Amygdala (tissue), 56 donors: ENCODE measurements at regions not wholly inside any gene's neighbourhood (a gene's known extent, or its start where the extent isn't known, plus 50 kb on each side); places are given as distances from the start of the nearest gene placed in this dataset.

Experiments used
- DNase-seq, 56 donors: peaks; one replicate each; lab custom pipeline; 2025; lab: John Stamatoyannopoulos, UW

DNA sequence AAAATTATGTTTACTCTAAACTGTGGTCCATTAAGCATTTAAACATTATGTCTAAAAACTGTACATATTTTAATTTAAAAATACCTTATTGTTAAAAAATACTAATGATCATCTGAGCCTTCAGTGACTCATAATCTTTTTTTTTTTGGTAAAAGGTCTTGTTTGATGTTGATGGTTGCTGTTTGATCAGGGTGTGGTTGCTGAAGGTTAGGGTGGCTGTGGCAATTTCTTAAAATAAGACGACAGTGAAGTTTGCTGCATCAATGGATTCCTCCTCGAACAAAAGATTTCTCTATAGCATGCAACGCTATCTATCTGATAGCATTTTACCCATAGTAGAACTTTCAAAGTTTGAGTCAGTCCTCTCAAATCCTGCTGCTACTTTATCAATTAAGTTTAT, 180.0 kb upstream of the AHR start:
- DNase-seq, result no peak

DNA sequence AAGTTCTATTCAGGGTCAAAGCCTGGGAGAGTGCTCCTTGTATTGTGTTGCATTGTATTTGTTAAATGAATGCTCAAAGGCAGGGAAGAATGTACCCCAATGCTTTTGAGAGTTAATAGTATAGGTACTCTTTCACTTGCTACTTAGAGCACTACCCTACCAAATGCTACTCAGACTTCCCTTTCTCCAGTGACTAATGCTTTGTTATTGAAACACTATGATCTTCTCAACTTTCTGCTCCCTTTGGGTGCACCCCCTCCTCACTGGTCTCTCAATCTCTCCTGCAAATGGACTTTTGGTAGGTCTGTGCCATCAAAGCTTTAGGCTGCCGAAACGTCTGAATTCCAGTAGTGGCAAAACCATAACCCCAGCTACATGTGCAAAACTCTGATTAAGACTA, 177.7 kb upstream of the AHR start:
- DNase-seq, result no peak

DNA sequence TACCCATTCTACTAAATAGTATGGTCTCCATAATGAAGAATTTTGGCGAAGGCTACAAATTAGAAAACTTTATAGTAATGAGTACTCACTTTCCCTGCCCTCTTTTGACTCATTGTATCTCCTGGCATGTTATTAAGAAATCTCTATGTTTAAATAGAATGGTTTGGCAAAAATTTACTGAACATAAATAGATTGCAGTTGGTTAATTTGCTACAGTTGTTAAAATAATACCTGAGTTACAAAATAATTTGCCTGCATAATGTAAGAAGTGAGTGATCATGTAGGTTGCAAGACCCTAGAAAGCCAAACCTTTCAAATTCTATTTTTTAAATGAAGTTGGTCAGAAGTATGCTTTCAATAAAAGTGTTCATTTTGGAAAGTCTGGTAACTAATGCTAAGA, 176.8 kb upstream of the AHR start:
- no peak for DNase-seq

DNA sequence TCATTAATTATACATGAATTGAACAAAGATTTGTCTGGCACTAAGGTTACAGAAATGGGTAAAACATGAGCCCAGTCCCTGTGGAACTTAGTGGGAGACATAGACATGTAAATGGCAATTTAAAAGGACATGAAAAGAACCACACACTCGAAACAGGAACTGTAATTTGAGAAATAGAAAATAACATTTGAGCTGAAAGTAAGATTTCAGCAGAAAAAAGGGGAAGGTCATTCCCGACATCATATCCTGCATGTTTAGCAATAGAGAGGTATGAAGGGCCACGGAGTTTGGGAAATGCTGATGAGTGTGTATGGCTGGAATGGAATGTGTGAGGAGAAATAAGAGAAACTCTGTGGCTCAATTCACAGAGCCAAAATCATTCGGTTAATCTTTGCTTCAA, 175.4 kb upstream of the AHR start:
- no peak for DNase-seq

DNA sequence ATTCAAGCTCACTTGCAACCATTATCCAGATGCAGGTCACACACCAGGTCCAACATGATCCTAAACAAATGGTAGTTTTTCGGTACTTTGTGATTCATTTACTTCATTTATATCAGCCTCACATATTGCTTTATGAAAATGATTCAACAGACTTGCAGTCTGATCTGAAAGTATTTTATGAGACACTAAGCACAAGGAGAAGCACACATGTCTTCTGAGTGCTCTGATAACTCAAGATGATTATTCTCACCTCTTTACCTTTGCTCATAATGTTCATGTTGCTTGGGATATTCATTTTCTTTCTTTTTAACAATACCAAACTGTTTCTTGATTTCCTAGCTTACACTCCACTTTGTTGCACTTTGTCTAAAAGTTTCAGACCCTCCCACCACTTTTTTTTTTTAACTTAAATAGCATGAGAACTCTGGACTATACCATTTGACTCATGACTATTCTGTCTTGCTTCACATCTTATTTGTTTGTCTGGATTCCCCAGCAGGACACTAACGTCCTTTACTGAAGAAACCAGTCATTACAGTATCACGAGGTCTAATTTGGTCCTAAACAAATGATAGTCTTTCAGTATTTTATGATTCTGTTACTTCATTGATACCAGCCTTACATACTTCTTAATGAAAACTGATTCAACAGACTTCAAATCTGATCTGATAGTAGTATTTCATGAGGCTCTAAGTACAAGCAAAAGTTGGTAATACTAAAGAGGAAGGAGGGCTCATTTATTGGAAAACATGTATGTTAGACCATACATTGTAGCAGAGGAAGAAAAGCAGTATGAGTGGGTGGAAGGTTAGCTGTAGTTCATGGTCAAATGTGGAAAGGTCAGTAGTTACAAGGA, 171.8 kb upstream of the AHR start:
- DNase-seq, result no peak

DNA sequence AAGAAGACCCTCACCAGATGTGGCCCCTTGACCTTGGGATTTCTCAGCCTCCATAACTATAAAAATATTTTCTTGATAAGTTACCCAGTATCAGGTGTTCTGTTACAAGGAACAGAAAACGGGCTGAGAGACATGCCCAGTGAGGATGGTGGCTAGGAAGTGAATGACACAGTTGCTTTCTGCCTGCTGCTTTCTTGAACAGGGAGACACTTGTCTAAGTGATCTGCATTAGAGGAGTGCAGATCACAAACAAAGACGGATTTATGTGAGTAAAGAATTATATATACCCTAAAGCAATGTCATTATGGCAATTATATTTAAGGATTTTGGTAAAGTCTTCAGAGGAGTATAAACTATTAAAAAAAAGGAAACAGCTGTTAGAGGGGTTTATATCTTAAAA, 169.2 kb upstream of the AHR start:
- DNase-seq, result no peak

DNA sequence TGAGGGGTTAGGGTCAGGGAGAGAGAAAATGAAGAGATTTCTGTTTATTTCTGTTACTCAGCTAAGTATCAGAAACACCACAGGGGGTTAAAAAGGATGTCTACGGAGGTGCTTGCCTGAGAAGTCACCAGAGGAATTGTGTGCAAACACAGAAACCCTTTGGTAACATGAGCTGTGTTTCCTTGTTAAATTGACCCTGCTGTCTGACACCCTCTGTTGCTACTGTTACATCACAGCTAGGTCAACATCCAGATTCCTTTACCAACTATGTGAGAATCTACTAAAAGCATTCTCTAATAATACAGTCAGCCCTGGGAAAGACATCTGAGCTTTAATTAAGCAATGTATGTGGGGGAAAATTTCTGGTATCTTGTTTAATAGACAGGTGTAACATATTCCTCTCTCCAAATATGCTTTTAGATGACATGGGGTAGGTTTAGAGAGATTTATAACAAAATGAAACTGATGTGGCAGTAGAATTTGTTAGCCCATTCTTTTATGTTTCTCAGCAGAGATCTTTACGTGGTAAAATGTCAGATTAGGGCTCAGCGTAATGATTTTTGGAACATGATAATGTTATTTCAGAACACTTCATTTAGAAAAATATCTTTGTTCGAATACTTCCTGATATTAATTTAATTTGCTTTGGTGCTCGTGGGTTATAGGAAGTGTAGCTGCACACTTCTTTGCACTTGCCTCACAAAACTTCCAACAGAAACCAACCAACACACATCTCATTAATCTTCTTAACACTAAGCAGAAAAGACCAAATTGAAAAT, 168.0 kb upstream of the AHR start:
- no peak for DNase-seq

DNA sequence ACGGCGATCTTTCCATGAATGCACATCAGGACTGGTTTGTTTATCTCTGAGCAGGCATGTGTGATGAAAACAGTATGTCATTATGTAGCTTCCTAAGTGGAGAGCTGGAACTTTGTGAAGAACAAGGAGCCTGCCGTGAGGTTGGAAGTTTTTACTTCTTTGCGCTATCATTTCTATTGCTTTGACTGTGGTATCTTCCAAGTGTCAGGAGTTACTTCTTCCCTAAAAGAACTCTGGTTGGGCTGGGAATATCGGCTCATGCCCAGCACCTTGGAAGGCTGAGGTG, 167.4 kb upstream of the AHR start:
- no peak for DNase-seq

DNA sequence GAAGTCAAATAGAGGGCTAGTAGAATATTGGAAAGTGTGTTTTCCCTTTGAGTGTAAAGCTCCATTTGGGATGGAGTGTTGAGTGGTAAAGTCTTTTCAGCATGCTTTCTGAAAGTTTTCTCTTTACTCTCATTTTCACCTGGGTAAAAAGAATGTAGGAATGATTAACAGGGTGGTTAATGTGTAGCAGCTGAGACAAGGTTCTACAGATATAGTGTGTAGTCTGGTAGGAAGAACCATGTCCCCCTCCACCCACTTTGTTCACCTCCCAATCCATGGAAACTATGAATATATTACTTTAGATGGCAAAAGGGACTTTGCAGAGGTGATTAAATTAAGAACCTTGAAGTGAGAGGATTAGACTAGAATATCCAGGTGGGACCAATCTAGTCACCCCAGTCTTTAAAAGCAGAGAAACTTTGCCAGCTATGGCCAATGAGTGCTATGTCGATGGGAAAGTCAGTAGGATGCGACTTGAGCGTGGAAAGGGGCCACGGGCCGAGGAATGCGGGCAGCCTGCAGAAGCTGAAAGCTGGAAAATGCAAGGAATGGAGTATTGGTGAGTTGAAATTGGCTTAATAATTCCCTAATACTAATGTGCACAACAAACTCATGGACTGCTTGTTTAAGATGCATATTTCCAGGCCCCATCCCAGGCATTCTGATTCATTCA, 166.3 kb upstream of the AHR start:
- no peak for DNase-seq

DNA sequence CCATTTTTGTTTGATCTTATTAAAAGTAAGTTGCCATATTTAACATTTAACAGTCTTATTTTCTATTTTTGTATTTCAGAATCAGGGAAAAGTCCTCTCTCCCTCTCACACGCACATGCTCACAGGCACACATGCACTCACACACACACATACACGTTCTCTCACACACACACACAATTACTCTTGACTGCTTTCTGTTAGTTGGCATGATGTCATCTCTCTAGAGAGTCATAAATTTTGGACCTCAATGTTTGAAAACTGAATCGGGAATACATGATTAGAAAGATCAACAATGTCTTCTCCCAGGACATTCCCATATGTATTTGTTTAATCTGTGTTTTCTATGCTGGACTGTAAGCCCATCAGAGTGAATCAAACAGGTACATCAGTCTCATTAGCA, 165.7 kb upstream of the AHR start:
- DNase-seq, result no peak

DNA sequence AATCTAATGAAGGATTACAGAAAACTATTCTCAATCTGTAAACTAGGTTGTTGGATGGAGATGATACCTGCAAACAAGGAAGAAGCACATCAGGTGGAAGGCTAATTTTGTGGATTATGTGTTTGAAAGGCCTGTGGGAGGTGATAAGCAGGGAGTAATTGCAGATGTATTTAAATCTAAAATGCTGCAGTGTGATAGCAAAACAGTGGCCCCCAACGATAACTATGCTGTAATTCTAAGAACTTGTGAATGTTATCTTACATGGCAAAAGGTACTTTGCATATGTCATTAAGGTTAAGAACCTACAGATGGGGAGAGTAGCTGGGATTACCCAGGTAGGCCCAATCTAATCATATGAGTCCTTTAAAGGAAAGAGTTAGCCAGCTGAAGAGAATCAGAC, 164.5 kb upstream of the AHR start:
- no peak for DNase-seq

DNA sequence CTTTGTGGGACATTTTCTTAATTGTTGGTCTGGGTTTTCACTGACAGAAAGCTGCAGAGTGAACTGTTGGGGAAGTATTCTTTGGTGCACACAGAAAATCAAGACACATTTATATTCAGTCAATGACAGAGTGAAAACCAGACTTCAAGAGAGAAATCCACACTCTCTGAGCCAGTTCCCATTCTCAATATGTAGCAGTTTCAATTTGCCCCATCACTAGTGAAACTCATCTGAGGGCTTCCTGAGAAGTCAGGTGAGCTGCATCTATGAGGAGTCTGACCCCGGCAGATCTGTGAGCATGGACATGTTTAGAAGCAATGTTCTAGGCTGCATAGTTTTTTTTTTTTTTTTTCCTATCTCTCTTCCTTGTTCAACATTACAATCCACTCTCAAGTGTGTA, 163.7 kb upstream of the AHR start:
- DNase-seq, result no peak

DNA sequence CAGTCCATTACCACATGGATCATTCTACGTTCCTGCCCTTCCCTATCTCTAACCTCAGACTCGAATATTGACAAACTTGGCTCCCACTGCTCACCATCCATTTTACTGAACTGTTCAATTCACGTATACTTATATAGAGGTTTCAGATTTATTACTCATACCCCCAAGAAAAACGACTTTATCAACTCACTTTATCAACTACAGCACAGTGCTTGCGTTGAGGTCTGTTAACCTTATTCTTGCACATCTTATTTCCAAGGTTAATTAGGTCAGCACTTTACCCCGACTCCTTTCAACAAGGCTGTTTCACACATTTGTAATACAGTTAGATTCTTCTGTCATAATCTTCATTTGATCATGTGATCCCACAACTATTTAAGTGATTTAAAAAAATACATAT, 162.3 kb upstream of the AHR start:
- no peak for DNase-seq

DNA sequence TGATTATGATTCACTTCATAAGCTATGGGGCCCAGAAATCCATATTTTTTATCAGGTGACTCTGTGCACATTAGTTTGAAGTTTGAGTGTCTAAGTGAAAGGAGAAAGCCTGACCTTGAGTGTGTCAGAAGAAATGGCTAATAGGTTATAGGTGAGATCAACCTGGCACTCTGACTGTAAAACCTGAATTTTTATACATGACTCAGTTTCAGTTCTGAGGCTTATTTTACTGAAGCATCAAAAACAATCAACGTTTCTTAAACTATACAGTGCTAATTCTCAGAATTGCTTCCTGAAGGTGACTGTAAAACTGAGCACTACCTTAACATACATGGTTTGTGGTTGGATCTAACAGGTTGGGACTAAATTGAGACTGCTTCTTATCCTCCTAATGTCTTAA, 159.4 kb upstream of the AHR start:
- no peak for DNase-seq

DNA sequence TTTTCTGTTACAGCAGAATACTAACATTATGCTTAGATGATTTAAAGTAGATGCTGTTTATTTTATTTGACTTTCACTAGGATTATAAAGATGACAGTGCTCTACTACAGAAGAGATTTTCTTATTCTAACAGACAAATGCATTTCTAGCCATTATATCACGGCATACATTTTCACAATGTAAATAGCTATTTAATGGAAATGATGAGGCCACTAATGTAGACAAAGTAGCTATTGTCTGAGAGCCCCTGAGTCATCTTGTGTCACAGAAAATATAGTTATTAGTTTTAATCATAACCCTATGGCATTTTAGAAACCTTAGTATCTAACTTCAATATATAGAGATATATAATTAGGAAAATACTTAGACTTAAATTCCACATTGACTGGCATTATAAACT, 158.0 kb upstream of the AHR start:
- no peak for DNase-seq

DNA sequence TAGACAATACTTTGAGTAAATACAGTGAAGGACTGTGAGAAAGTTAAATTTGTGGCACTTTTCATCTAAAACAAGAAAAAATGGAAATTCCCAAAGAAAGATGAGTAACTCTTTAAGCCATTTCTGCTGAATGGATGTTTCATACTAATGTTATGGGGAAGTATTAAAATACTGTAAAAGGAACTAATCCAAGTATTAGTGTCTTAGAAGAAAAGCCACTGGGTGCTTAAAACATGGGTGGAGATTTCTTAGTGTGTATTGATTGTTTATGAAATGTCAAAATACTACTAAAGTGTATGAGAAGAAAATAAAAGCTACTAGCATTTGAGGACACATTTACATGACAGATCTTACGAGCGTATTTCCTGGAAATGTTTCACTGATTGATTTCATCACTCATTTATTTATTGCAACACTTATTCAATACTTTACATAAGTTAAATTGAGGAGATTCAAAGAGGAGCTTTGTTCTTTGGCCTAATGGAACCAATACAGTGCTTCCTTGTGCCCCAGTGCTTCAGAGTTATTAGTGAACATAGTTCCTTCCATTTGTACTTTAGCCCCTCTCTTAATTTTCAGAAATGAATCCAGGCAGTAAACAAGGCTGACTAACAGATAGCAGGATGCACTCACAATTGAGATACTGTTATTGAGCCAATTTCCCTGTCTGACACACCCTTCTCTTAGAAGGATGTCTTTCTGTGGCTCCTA, 155.5 kb upstream of the AHR start:
- no peak for DNase-seq

DNA sequence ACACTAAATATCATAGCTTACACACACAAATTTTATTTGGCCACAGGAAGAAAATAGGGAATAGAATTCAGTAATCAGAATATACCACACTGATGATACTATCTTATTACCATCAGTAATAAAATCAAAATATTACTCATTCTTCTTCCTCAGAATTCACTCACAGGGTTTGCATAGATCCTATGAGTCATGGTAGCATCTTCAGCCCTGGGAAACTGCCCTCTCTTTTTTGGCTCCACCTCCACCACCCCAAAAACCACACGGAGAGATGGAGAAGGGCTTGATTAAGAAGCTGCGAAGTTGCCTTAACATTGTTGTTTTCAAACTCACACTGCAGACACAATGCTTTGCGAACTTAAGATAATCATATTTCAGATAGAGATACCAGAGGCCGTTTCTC, 154.1 kb upstream of the AHR start:
- no peak for DNase-seq

DNA sequence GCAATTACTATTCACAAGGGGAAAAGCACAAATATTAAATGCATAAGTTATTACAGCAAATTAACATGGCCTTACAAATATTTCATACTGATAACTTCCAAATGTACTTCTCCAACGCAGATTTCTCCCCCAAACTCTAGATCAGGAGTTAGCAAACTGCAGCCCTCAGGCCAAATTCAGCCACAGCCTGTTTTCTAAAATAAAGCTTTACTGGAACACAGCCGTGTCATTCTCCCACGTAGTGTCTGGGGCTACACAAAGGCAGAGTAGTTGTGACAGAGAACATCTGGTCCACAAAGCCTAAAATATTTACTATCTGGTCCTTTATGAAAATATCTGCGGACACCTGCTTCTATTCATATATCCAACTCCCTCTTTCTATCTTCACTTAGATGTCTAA, 151.8 kb upstream of the AHR start:
- DNase-seq, result no peak

DNA sequence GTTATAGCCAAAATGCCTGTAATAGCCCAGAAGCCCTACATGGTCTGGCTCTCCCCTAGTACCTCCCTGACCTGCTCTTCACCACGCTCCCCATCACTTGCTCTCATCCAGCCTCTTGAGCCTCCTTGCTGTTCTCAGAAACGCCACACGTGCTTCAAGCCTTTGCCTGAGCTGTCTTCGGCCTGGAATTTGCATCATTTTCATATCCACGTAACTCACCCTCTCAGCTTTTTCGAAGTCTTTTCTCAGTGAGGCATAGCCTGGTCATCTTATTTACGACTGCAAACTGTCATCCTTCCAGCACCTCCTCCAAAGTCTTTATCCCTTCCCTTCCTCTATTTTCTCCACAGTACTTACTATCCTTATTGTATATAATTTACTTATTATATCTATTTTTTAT, 151.0 kb upstream of the AHR start:
- DNase-seq, result no peak

DNA sequence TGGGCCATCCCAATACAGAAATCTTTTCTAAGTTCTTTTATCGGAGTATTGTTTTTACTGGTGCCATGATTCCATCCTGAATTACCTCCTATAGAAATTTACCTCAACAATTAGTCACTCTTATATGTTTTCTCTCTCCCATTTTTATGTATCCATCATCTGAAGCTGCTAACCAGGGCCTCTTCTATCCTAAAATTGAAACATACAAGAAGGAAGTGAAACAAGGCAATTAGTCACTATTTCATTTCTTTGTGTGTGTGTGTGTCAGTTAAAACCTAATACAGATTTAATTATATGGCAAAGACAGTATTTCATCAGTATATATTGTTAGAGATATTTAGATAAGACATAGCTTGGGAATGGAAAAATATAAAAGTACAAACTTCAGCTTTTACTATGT, 148.4 kb upstream of the AHR start:
- DNase-seq, result no peak

DNA sequence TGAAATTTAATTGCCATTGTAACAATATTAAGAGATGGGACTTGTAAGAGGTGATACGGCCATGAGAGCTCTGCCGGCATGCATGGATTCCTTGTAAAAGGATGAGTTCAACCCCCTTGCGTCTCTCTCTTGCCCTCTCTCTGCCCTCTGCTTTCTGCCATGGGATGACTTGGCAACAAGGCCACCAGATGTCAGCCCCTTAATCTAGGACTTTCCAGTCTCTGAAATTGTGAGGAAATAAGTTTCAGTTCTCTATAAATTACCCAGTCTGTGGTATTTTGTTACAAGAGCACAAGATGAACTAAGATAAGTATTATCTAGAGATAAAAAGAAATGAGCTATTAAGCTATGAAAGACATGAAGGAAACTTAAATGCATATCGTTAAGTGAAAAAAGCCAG, 145.7 kb upstream of the AHR start:
- no peak for DNase-seq
